ENCODE measurements at regions not wholly inside any gene's neighbourhood (a gene's known extent, or its start where the extent isn't known, plus 50 kb on each side); places are given as distances from the start of the nearest gene placed in this dataset.

GRCh38 chr1:47507144-47507543 is 69.3 kb downstream of the FOXD2 start (continued):
- TF ChIP-seq CHD7 (IDR thresholded peaks at IDR 0.05; ENCODE audit: insufficient replicate concordance, low read length) (no peak), SAP30 (IDR thresholded peaks at IDR 0.05; ENCODE audit: insufficient read depth, insufficient replicate concordance, low read length) (no peak), HDAC6 (IDR thresholded peaks at IDR 0.05; ENCODE audit: low read depth, low read length) (no peak), RFX5 (IDR thresholded peaks at IDR 0.05; ENCODE audit: borderline replicate concordance, low read depth, low read length) (no peak), JUN (IDR thresholded peaks at IDR 0.05; ENCODE audit: low read depth, low read length) (no peak), JUND (IDR thresholded peaks at IDR 0.05; ENCODE audit: low read length) (no peak)

Measured in H1 (cell line).